Midbrain (tissue), 1 donor: ENCODE measurements at regions not wholly inside any gene's neighbourhood (a gene's known extent, or its start where the extent isn't known, plus 50 kb on each side); places are given as distances from the start of the nearest gene placed in this dataset.

ENCODE experiments used
- DNase-seq: peaks from one replicate; lab custom pipeline; 2025; lab: John Stamatoyannopoulos, UW

GRCh38 chr6:170114187-170114945 lies 176.5 kb downstream of the DLL1 start:
- DNase-seq: no peak

DNA sequence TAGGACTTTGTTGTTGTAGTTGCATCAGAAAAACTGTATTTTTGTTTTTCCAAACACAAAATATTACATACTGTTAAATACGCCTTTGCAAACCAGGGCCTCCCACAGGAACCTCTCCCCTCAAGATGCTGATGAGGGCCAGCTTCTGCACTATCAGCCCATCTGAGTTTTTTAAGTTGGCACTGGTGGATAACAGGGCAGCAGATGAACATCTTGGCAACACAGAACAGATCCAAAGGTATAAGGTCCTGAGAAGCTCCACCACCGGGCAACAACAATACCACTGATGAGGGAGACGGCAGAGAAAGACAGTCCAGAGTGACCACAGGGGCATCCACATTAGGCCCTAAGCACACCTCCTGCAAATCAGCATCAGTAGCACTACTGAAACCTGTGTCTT lies 177.7 kb downstream of the DLL1 start:
- DNase-seq: no peak

DNA sequence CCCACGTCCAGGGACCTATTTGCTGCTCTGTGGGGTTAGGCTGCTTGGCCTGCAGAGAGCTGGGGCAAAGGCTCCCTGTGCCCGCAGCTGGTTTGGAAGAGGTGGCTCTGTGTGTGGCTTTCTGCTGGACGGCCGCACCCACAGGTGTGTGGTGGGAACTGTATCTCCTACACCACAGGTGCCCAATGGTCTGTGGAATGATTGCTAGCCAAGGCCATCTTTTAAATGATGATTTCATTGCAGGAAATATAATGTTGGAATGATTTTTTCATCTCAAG lies 178.4 kb downstream of the DLL1 start:
- DNase-seq: no peak

DNA sequence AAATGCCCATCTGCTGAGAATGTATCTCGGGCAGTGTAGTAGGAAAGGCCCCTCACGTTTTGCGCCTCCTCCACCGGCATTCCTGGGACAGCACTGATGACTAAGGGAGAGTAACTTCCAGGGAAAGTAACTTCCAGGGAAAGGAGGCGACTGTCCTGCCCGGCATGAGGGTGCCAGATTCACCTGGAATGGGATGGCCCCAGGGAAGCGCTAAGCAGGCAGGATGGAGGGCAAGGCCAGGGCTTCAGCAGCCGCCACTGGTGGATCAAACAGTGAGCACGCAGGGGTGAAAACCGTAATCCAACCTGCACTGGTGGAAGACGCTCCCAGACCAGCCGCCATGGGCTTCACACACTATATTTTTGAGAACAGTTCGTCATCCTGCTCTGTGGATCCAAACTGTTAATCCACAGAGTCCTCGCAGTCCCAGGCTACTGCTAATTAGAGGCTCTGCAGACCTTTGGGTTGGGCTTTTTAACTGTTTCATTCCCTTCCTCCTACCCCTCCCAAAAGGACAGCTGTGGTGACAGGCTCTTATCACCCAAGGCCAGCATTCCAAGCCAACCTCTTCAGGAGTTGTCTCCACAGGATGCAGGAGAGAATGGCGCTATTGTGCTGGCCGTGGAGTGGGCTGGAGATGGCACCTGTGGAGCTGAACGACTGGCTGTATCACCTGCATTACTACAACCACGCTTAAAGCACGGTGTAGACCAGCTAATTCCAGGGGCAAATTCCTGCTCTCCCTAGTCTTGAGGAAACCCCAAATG lies 178.9 kb downstream of the DLL1 start:
- no peak for DNase-seq

DNA sequence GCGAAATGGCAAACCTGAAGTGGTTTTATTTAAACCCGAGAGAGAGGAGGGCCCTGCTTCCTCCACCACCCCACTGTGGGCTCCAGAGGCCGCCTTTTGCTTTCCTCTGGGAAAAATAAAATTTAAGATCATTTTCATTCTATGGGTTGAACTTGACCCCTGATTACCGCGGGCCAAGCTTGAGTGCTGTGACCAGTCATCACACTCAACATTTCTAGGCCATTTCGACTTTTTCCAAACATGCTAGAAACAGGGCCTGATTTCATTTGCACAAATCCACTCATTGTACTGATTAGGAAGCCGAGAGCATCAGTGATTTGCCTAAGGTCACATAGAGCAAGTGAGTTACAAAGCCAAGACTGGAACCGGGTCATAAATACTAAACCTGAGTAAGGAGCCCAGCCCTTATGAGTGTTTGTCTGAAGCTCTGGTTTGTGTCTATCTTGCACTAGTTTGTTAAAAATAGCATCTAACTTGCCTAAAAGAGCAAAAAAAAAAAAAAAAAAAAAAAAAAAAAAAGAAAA lies 179.7 kb downstream of the DLL1 start:
- DNase-seq: no peak

- DNase-seq: no peak
Observed at GRCh38 chr6:170110201-170111140, 180.4 kb downstream of the DLL1 start.

DNA sequence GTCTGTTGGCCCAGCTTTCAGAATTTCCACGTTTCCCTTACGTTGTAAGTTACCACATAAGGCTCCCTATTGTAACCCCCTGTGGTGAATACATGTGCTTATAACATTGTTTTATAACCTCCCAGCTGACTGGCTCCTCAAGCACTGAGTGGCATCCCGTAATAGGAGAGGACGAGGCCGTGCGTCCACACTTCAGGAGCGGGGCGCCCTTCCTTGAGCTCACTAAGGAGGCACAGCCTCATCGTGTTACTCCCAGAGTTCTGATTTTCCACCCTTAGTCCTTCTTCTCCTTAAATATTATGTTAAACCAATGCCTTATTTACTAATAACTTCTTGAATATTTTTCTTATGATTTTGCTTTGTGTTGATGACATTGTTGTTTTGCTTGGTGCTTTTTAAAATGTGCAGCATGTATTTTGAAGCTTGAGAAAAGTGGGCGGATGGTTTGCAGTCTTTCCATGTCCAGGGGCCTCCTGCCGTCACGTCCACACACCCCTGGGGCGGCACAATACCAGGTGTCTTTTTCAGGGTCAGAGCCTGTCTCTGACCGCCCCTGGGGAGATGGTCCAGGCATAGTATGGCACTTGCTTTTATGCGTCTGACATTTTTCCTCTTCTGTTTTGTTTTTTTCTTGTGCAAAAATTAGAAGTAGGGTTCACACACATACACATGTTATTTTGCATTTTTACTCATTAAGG lies 181.8 kb downstream of the DLL1 start:
- no peak for DNase-seq

GRCh38 chr6:170108456-170108855 lies 182.4 kb downstream of the DLL1 start:
- no peak for DNase-seq

GRCh38 chr6:170107606-170108222 lies 183.2 kb downstream of the DLL1 start:
- DNase-seq: no peak

GRCh38 chr6:170106906-170107525 lies 183.9 kb downstream of the DLL1 start:
- no peak for DNase-seq

GRCh38 chr6:170102582-170103481 lies 188.0 kb downstream of the DLL1 start:
- no peak for DNase-seq

DNA sequence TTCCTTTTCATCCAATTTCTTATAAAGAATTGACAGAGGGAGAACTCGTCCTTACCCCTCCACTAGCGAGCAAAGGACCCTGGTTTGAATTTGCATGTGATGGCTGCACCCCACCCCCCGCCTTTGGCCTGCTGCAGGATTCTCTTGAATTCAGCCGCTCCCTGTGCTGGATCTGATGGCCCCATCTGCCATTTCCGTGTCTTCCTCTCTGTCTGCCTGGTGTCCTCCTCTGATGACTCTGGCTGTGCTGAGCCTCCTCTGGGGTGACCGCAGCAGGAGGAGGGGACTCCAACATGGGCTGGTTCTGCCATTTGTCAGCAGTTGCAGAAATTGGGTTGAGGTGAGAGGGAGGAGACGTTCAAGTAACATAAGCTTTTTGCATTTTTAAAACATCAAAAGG lies 188.8 kb downstream of the DLL1 start:
- no peak for DNase-seq

GRCh38 chr6:170101281-170102035 lies 189.4 kb downstream of the DLL1 start:
- DNase-seq: no peak

DNA sequence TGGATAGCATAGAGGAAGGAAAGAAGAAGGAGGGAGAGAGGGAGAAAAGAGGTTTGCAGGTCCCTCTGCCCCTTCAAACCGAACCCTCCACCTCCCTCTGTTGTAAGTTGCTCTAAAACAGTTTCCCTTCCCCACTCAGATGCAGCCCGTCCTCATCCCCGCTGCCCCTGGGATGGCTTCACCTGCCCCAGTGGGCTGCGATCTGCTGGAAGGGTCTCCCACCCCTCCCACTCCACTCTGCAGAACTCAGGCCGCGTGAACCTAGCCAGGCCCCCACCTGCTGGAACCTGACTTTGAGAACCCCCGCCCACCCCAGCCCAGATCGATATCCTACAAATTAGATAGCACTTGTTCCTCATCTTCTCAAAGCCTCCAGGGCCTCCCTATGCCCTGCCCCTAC lies 190.8 kb downstream of the DLL1 start:
- no peak for DNase-seq

DNA sequence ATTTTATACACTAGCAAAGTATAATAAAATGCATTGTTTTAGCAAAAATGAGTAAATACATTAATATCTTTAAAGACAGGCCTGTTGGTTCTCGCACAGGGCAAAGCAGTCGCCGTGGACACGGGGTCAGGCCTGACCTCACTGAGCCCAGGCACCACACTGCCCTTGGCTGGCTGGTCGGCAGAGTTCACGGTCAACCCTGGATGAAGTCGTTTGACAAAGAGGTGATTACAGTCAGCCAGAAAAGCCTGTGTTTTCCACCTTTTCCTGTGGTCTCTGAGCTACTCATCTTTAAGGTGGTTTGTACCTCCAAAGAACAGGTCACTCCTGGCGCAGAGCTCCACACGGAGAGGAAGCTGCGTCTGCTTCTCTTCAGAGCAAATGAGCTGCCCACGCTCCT lies 191.5 kb downstream of the DLL1 start:
- no peak for DNase-seq

DNA sequence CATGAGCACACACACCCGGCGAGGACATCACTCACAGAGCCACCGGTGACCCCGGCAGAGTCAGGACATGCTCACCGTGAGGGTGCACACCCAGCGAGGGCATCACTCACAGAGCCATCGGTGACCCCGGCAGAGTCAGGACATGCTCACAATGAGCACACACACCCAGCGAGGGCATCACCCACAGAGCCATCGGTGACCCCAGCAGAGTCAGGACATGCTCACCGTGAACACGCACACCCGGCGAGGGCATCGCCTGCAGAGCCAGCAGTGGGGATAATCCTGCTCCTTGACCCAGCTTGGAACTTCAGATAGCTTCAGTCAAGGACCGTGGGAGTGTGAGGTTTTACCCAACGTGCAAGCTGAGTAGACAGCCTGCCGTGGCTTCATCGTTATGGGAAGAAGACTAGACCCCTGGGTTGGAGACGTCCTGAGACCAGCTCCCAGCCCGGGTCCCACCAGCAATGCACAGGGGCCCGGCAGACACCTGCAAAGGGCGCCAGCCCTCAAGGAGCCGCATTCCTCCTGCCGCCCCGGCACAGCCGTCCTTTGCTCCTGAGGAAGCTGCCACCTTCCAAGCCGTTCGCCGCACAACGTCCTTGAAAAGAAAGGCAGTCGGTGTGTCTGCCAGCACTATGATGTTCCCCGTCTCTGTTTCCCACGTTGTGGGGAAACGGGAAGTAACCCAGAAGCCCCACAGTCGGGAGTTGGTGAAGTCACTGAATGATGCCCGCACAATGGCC lies 192.3 kb downstream of the DLL1 start:
- DNase-seq: no peak

DNA sequence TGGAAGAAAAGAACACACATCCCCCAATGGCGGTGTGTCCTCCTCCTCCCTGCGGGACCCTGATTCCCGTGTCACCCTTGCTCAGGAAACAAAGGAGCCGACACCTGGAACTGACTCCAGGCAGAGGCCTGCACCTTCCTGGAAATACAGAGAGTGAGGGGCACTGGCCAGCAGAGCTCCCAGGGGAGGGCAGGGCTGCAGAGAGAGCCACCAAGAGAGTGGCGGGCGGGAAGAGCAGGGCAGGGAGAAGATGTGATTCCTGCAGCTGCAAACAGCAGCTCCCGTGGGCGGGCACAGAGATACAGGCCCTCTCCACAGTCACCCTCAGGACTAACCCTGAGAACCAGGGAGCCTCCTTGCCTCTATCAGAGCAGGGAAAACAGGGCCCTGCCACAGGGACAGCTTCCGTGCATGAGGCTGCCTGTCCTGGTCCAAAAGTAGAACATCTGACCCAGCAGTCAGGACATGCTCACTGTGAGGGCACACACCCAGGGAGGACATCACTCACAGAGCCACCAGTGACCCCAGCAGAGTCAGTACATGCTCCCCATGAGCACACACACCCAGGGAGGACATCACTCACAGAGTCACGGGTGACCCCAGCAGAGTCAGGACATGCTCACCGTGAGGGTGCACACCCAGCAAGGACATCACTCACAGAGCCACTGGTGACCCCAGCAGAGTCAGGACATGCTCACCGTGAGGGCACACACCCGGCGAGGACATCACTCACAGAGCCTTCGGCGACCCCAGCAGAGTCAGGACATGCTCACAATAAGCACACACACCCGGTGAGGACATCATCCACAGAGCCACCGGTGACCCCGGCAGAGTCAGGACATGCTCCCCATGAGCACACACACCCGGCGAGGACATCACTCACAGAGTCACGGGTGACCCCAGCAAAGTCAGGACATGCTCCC lies 193.1 kb downstream of the DLL1 start:
- DNase-seq: no peak
